ENCODE measurements at regions not wholly inside any gene's neighbourhood (a gene's known extent, or its start where the extent isn't known, plus 50 kb on each side); places are given as distances from the start of the nearest gene placed in this dataset.

- DNase-seq (ENCODE audit: low spot score) = no peak
These were observed 1606.4 kb upstream of the ACVR2A start for GRCh38 chr2:146238254-146238966.

GRCh38 chr2:146235158-146235557, 1609.7 kb upstream of the ACVR2A start:
- DNase-seq (ENCODE audit: low spot score) = no peak

DNA sequence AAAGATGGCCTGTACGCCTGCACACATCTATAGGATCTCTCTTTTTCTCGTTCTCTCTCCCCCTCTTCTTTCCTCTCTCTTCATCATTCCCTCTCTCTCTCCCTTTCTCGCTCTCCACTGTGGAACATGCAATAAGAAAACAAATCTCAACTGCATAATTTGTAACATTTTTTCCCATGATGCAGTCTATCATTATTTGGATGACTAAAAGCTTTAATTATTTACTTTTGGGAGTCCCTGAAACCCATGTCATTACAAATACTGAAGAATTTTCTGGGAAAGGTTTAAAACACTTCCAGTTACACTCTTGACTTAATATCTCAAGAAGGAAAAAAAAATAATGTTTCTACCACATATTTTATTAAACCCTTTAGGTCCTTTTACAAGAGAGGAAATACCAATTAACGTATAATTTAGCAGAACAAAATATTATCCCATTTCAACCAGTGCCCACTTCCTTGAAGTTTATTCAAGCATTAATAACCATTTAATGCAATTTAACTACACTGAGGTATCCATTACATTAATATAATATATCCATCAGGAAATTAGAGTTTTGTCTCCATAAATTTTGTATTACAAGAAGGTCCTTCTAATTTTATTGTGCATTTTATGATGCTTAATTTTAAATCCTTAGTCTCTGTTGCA, 1615.2 kb upstream of the ACVR2A start:
- no peak for DNase-seq (ENCODE audit: low spot score)

DNA sequence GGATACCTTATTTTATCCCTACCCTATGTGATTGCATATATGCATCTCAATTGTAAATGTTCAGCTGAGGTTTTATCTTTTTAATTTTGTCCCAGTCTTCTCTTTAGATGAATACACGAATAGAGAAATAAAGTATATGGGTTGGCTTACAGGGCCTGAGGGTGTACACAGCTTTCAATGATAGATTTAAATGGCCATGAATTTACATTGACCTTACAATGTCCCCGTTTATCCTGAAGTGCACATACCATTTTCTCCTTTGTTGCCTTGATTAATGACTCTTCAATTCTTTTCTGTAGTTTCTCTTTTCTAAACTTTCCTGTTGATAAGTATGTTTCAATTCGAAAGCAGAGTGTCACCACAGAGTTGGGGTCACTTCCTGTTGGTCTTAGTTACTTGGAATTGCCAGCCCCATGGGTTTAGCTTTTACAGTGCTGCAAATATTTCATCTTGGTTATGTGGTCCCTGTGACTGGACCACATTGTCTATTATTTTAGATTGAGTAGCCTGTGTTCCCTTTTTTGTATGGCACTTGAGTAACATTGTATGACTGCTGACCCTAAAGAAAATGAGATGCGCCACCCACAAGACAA, 1616.3 kb upstream of the ACVR2A start:
- DNase-seq (ENCODE audit: low spot score) = no peak

DNA sequence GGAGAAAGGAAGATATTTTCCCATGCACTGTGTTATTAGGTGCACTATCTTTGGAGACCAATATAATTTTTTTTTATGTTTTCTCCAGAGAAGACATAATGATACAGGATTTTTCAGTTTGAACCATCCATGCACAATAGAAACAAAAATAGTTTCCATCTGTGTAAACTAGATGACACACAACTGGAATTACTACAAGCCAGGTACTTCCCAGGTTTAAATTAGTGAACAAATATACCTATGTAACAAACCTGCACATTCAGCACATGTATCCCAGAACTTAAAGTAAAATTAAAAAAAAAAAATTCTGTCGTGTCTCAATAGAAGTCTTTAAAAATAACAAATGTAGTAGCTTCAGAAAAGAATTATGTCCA, 1616.8 kb upstream of the ACVR2A start:
- no peak for DNase-seq (ENCODE audit: low spot score)

GRCh38 chr2:146227152-146228019, 1617.4 kb upstream of the ACVR2A start:
- DNase-seq (ENCODE audit: low spot score) = no peak

DNA sequence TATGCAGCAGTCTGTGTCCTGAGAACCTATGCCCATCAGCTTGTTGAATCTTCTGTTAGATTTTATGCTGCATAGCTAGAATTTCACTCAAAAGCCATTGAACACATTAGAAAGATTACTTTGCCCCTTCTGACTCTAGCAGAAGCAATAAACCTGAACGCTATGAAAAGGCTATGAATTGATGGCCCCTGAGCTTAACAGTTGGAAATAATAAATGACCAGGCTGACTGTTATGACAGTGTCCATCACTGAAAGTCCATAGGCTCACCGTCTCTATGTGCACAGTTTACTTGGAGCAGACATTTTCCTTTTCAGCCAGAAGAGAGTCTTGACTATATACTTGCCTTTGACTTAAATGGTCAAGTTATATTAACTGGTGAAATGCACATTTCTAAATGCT, 1618.8 kb upstream of the ACVR2A start:
- DNase-seq (ENCODE audit: low spot score) = no peak

- no peak for DNase-seq (ENCODE audit: low spot score)
These were observed 1623.0 kb upstream of the ACVR2A start for GRCh38 chr2:146221826-146222225.

DNA sequence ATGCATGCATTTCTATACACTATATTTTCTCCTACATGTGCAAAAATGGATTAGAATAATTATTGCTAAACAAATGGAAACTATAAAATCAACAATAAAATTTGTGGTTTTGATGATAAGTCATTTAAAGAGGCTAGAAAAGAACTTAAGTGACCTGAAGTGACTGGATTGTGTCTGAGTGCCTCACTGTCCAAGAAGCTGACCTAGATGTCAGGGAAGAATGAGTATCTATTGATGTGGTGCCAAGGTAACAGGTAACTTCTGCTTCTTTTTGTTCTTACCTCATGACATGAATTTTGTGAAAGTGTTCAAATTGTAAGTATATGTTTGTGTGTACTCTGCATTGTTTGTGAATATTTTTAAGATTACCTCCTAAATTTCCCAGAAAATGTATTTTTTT, 1623.9 kb upstream of the ACVR2A start:
- no peak for DNase-seq (ENCODE audit: low spot score)

DNA sequence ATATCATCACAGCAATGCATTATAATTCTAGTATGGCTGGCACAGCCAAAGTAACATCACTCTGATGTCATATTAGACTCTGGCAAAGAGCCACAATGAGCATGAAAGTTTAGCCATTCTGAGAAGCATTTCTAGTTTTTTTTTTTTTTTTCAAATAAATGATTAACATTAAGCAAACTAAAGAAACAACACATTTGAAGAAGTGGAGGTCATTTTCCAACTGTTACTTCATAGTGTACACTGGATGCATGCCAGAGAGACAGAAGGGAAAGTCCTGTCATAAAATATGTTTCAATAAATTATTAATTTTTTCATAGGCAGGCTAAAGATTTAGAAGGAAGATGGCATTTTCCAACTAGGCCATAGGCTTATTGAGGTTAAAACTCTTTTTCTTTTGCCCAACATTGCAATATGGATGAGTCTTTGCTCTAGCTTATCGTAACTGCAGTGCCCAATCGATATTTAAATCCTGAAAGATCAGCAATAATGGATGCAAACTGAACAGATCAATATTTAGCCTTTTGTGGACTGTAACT, 1630.4 kb upstream of the ACVR2A start:
- DNase-seq (ENCODE audit: low spot score) = no peak

DNA sequence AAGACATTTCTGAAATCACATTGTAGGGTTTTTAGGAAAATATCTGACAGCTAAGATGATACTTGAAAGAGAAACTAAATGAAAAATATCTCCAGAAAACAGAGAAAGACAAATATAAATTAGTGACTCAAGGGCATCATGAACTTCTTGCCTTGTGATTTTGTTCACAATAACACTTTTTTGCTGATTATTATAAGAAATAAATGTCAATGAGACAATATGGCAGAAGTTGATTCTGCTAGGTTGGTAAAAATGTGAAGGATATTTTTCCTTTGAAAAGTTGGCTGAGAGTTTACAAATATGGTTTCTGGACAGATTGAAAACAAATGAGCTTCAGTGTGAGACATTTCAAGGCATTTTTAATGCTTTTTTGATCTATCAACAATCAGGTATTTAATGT, 1631.2 kb upstream of the ACVR2A start:
- no peak for DNase-seq (ENCODE audit: low spot score)

- no peak for DNase-seq (ENCODE audit: low spot score)
These were observed 1632.2 kb upstream of the ACVR2A start for GRCh38 chr2:146212602-146213001.

DNA sequence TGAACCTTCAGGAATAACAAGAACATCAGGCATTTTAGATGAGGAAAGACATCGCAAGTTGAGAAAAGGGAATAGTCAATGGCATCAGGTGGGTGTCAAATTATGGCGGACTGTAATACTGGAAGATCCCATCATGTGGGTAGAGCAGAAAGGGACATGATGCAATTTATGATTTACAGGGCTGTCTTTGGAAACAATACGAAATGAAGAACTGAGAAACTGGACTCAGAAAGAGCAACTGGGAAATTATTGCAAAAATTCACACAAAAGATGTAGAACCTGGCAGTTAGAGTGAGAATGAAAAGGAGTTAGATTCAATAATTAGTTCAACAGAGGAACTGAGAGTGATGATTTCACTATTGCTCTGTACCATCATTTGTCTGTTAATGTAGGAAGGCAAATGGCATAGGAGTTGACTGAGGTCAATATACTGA, 1635.0 kb upstream of the ACVR2A start:
- no peak for DNase-seq (ENCODE audit: low spot score)

DNA sequence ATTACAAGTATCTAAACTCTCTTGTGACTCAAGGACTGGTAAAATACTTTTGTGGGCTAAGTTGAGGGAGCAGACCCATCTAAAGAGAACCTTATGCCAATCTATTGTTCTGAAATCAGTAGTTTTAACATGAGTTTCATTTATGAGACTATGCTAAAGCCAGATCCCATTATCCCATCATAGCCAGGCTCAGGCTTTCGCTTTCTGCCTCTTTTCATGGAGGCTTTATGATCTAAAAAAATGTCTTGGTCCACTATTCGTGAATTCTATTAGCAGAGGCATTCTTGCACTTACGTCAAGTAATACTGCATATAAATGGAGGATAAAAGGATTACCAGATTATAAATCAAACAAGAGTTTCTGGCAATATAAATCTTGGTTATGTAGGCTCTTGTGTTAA, 1636.9 kb upstream of the ACVR2A start:
- no peak for DNase-seq (ENCODE audit: low spot score)

- DNase-seq (ENCODE audit: low spot score) = no peak
These were observed 1637.4 kb upstream of the ACVR2A start for GRCh38 chr2:146207417-146207816.

DNA sequence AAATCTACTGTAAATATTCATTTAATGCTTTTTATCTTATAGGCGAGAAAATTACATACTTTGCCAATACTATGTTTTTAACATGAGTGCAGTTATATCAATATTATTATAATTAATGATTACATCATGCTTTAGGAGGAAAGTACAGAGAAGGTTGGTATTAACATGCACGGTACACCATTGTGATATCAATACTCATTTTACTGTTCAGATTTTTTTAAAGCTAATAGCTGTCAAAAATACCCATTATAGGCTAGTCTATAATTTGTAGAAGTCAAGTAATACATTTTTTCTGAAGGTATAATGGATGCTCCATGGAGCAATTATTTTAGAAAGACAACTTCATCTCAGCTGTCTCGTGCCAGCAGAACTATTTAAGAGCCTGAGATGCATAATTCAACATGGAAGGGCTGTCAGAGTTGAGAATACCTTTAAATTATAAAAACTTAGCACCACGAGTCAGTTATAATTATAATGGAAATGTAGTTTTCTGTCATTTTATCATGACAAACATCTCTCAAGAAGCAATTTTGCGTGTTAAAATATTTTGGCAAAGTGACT, 1641.7 kb upstream of the ACVR2A start:
- no peak for DNase-seq (ENCODE audit: low spot score)

DNA sequence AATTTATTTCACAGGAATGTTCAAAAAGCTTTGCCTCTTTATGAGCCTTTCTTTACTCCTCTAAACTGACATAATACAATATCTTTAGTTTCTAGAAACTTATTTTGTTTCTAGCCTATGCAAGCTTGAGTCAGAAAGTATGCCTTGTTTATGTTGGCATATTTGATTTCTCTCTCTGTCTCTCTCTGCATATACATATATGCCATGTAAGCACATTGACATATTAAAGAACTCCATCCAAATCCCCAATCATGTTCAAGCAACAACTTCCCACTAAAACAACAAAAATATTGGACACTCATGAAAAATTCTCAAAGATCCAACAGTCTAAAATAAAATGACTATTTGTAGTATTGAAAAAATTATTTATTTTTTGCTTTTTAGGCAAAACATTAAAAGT, 1651.2 kb upstream of the ACVR2A start:
- no peak for DNase-seq (ENCODE audit: low spot score)

DNA sequence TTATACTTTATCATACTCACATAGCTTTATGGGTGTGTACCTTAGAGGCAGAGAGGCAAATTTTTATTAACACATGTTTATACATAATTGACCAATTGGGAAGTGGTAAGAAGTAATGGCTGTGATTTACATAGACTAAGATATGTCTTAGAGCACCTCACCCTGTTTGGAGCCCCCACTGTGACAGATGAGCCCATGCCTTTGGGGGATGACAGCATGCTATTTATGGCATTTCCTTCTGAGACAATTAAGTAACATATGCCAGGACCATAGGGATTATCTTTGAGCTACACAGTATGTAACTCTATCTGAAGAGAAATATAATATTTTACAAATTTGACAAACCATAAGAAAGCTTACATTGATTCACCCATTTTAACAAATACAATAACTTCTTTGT, 1655.3 kb upstream of the ACVR2A start:
- no peak for DNase-seq (ENCODE audit: low spot score)

- no peak for DNase-seq (ENCODE audit: low spot score)
These were observed 1654.0 kb upstream of the ZEB2 start for GRCh38 chr2:146173934-146174333.

DNA sequence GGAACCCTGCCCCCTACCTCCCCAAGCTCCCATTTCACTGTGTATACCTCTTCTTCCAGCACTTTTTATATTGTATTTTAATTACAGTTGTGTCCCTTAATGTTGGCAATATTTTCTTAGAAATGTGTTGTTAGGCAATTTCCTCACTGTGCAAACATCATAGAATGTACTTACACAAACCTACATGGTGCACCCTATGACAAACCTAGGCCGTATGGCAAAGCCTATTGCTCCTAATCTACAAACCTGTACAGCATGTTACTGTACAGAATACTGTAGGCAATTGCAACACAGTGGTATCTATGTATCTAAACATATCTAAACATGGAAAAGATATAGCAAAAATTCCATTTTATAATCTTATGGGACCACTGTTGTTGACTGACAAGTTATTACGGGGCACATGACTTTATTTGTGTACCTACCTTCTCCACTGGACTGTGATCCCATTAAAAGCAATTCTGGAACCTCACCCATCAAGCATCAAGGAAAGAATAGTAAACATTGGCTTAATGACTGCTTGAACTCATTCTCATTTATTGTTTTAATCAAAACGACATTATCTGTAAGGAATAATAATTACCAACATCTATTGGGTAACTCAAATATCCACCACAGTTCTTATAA, 1641.5 kb upstream of the ZEB2 start:
- DNase-seq (ENCODE audit: low spot score) = no peak

DNA sequence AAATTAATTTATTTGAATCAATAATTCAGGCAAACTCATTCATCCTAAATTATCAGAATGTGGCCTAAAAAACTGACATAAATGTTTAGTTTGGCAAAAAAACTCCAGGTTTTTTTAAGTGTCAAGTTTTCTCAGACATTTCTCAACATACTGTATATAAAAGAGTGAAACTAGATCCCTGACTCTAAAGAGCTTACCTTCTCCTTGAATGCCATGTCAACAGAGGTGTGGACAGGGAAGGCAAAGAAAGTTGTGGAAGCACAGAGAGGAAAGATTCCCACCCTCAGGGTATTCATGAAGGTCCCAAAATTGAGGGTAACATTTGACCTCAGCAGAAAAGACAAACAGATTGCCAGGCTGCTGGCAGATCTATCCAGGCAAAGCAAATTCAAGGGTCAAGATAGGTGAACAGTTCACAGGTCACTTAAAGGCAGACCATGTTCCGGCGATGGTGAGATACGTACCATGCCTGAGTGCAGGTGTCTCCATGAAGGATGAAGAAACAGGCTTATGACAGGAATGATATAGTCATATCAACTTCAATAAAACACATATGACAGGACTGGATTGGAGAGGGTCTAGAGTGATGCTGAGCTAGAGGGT, 1638.3 kb upstream of the ZEB2 start:
- DNase-seq (ENCODE audit: low spot score) = no peak

Data from iPS-NIHi11 (cell line).